GM12878 (cell line): ENCODE measurements at regions not wholly inside any gene's neighbourhood (a gene's known extent, or its start where the extent isn't known, plus 50 kb on each side); places are given as distances from the start of the nearest gene placed in this dataset.

ENCODE experiments used
- ATAC-seq: fragments of 200-7000 bp; cut with Tn5 transposase; 3 replicates; pipeline ENCODE4 v1.9.1; 2020; ENCODE audit warnings: mild to moderate bottlenecking, moderate library complexity
- BruUV-seq: library from RNA; stranded (reverse); fragments of 400-500 nt; replicated peaks from 2 replicates; lab custom pipeline; 2021; lab: Mats Ljungman, UMichigan
- CTCF ChIA-PET: fragments of 300-600 bp; sonication (Branson Sonifier 250); formaldehyde crosslinking; extraction: SDS; loops from one replicate; lab custom pipeline; 2021; ENCODE audit warnings: inconsistent platforms; lab: Yijun Ruan, JAX
- POLR2A ChIA-PET: fragments of 350-600 bp; formaldehyde crosslinking; extraction: SDS; loops from one replicate; lab custom pipeline; 2021; ENCODE audit warnings: inconsistent platforms; lab: Charles Lee
- RAD21 ChIA-PET: fragments of 300-600 bp; sonication (Branson Sonifier 250); formaldehyde crosslinking; loops from one replicate; lab custom pipeline; 2023; ENCODE audit warnings: antibody characterized with exemption; ENCODE audit not compliant: unreplicated experiment; lab: Charles Lee
- SMC1A ChIA-PET: fragments of 300-600 bp; sonication (Branson Sonifier 250); formaldehyde crosslinking; loops from one replicate; lab custom pipeline; 2023; ENCODE audit not compliant: unreplicated experiment, uncharacterized antibody; lab: Charles Lee
- DNase-seq: peaks from one replicate; pipeline ENCODE4 v3.0.0-alpha.2; 2011; ENCODE audit warnings: low read depth, low spot score
- FAIRE-seq: peaks from 3 replicates; lab custom pipeline; 2011; peaks lifted over from hg19 to GRCh38; lab: Jason Lieb, UNC
- H2AFZ ChIP-seq: 2 replicates; pipeline ENCODE4 v1.6.0; 2011; ENCODE audit warnings: low read depth, low read length, control low read depth; ENCODE audit not compliant: control insufficient read depth
- H3K27ac ChIP-seq: 2 replicates; pipeline ENCODE4 v1.5.1; 2011; ENCODE audit warnings: control low read depth; ENCODE audit not compliant: control insufficient read depth, insufficient read depth
- H3K27me3 ChIP-seq, 2 experiments: replicated peaks in 1 of 2; 2 replicates each; pipeline versions ENCODE4 v1.6.0 to v1.6.1; 2011; ENCODE audit warnings: low read length in 1 of 2; ENCODE audit not compliant: control insufficient read depth in 2 of 2, insufficient read depth in 2 of 2
- H3K36me3 ChIP-seq, 2 experiments: 2 replicates each; pipeline ENCODE4 v1.5.1; 2011; ENCODE audit warnings: low read length in 1 of 2; ENCODE audit not compliant: control insufficient read depth in 2 of 2, insufficient read depth in 2 of 2
- H3K4me1 ChIP-seq: 2 replicates; pipeline ENCODE4 v1.6.1; 2011; ENCODE audit warnings: mild to moderate bottlenecking, low read length, moderate library complexity, mixed read lengths; ENCODE audit not compliant: control insufficient read depth, insufficient read depth
- H3K4me2 ChIP-seq: 2 replicates; pipeline ENCODE4 v1.6.0; 2011; ENCODE audit warnings: control low read depth; ENCODE audit not compliant: control insufficient read depth, insufficient read depth
- H3K4me3 ChIP-seq: fragments of 200-600 bp; sonication (generic); 2 replicates; pipeline ENCODE4 v1.5.1; 2016
- H3K79me2 ChIP-seq: 2 replicates; pipeline ENCODE4 v1.6.0; 2011; ENCODE audit warnings: low read length; ENCODE audit not compliant: control insufficient read depth, insufficient read depth
- H3K9ac ChIP-seq: 2 replicates; pipeline ENCODE4 v1.8.0; 2011; ENCODE audit warnings: low read length, control low read depth, mixed read lengths; ENCODE audit not compliant: control insufficient read depth, insufficient read depth
- H3K9me3 ChIP-seq: replicated peaks from 3 replicates; pipeline ENCODE4 v1.5.1; 2011; ENCODE audit warnings: mild to moderate bottlenecking, low read length; ENCODE audit not compliant: control insufficient read depth, insufficient read depth
- H4K20me1 ChIP-seq: 2 replicates; pipeline ENCODE4 v1.6.0; 2011; ENCODE audit not compliant: control insufficient read depth, insufficient read depth
- CBFB ChIP-seq: IDR thresholded peaks from 2 replicates; pipeline ENCODE4 v1.6.1; 2016; ENCODE audit warnings: antibody characterized with exemption, low read depth
- NRF1 ChIP-seq: conservative IDR thresholded peaks from 2 replicates; pipeline ENCODE4 v1.6.1; 2011; ENCODE audit warnings: mild to moderate bottlenecking, low read depth, low read length, improper control_type of control experiment
- RB1 ChIP-seq: fragments of 450-650 bp; formaldehyde crosslinking; IDR thresholded peaks from 2 replicates; pipeline ENCODE4 v1.6.1; 2017; ENCODE audit warnings: mild to moderate bottlenecking, borderline replicate concordance
- SMC3 ChIP-seq: IDR thresholded peaks from 2 replicates; pipeline ENCODE4 v1.6.1; 2011; ENCODE audit warnings: low read length, improper control_type of control experiment, borderline replicate concordance
- SREBF2 ChIP-seq: IDR thresholded peaks from 2 replicates; pipeline ENCODE4 v1.6.1; 2012; ENCODE audit warnings: mild to moderate bottlenecking, low read length
- WGBS: methylation state at CpG from one replicate; pipeline ENCODE4 v1.1.6; 2016; ENCODE audit warnings: low lambda C conversion rate; ENCODE audit not compliant: insufficient replicate concordance, insufficient coverage; ENCODE audit errors: missing lambda C conversion rate; 5-methylcytosine and 5-hydroxymethylcytosine counted together
- in situ Hi-C: fragments of 300-500 bp; cut with MboI; formaldehyde crosslinking; loops from 9 replicates; pipeline ENCODE4 v1.14.3; 2018; ENCODE audit warnings: mixed read lengths
- intact Hi-C: fragments of 100-400 bp; cut with micrococcal nuclease; formaldehyde crosslinking; loops from one replicate; pipeline ENCODE4 v1.14.2; 2022; ENCODE audit not compliant: unreplicated experiment
- TF ChIP-seq, protein P1 (sequence below): fragments of 450-650 bp; IDR thresholded peaks from 2 replicates; pipeline ENCODE4 v1.6.1; 2017; ENCODE audit warnings: borderline replicate concordance

DNA sequence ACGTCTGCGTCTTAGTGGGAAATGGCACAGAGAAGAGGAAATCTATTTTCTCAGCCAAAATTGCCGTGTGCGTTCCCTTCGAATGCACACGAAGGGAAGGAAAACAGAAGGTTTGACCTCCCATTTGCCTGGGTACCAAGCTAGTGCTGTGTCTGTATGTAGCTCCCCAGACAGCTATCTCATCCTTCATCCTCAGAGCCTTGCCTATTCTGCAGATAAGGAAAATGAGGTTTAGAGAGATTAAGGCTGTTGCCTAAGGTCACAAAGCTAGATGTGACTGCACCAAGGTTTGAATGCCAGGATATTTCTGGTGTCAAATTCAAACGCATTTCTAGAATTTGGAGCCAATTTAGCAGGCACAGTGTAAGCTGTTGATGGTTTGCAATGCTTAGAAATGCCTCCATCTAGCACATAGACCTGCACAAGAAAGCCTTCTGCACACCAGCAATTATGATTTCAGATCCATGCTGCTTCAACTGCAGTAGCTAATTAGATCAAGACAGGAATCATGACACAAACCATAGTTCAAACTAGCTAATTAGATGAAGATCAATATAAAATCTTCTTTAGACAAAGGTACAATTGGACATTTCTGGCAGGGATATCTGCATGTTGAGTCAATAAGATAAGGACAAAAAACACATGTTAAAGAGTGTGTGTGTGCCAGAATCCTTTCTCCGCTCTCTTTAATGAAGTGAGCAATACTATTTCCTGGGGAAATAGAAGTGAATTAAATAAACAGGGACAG lies 115.1 kb downstream of the CMPK2 start (continued):
- TF ChIP-seq SMC3 = no peak

DNA sequence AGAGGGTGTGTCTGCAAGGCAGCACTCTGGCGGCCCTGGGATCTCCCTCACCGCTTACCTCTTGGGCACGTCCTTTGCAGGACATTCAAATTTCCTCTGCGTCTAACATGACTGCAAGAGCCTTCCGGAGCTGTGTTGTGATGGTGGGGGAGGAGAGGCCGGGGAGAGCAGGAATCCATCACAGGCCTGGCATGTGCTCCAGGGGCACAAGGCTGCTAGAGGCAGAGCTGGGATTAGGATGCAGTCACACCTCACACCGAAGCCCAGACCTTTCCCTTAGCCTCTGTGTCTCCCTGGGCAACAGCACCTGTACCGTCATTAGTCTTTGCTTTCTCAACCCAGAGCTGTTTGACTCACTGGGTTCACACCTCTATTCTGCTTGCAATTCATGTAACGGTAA lies 111.3 kb downstream of the CMPK2 start:
- Histone ChIP-seq H3K36me3 (no peaks in the 10 kb centered on the region), H3K79me2 (no peaks in the 10 kb centered on the region), H3K4me3 (no peak overlapping the region), H3K4me1 (no peaks in the 10 kb centered on the region), H3K4me2 (no peak overlapping the region), H3K9me3 (no peaks in the 10 kb centered on the region), H3K27ac (no peak overlapping the region), H3K27me3 (peaks cover 0 to 3% of the 10 kb centered on the region in 2 experiments; a peak in 2 of 4 replicates), H2AFZ (no peak overlapping the region), H4K20me1 (no peaks in the 10 kb centered on the region), H3K9ac (no peak overlapping the region)
- ChIA-PET POLR2A (no interaction called here), CTCF (interaction anchor here (1.1 to 1.2 kb wide), 2 partner anchors 13 to 31 kb away, joined by 3 to 4 read pairs; no protein-coding TSS in a partner anchor), SMC1A (interaction anchor here (1.4 kb wide), 1 partner anchor 298 kb away, joined by 4 read pairs; no protein-coding TSS in a partner anchor), RAD21 (no interaction called here)
- no peak for FAIRE-seq
- no TSS peak for BruUV-seq
- DNase-seq = no peak
- no peak for ATAC-seq
- TF ChIP-seq CBFB = no peak
- TF ChIP-seq, protein P1, sequence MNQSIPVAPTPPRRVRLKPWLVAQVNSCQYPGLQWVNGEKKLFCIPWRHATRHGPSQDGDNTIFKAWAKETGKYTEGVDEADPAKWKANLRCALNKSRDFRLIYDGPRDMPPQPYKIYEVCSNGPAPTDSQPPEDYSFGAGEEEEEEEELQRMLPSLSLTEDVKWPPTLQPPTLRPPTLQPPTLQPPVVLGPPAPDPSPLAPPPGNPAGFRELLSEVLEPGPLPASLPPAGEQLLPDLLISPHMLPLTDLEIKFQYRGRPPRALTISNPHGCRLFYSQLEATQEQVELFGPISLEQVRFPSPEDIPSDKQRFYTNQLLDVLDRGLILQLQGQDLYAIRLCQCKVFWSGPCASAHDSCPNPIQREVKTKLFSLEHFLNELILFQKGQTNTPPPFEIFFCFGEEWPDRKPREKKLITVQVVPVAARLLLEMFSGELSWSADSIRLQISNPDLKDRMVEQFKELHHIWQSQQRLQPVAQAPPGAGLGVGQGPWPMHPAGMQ = no peak
- TF ChIP-seq RB1 = no peak
- no peak for TF ChIP-seq SREBF2
- TF ChIP-seq NRF1 = no peak
- intact Hi-C loops (no loop called here), in situ Hi-C loops (no loop called here)
- 23% methylated on average over 9 of the region's 9 CpGs for WGBS
